HepG2 (cell line): ENCODE measurements at regions not wholly inside any gene's neighbourhood (a gene's known extent, or its start where the extent isn't known, plus 50 kb on each side); places are given as distances from the start of the nearest gene placed in this dataset.

ENCODE experiments used
- ATAC-seq: fragments of 200-7000 bp; cut with Tn5 transposase; 3 replicates; pipeline ENCODE4 v1.9.1; 2020; ENCODE audit warnings: mild to moderate bottlenecking, moderate library complexity
- BruUV-seq: library from RNA; stranded (reverse); fragments of 400-500 nt; replicated peaks from 2 replicates; lab custom pipeline; 2021; lab: Mats Ljungman, UMichigan
- CTCF ChIA-PET: fragments of 300-600 bp; formaldehyde crosslinking; extraction: SDS; loops from one replicate; lab custom pipeline; 2021; ENCODE audit warnings: low total read pairs, inconsistent platforms, low intra/inter-chr PET ratio; lab: Yijun Ruan, JAX
- POLR2A ChIA-PET: fragments of 350-600 bp; sonication (Branson Sonifier 250); formaldehyde crosslinking; loops from one replicate; lab custom pipeline; 2020; ENCODE audit warnings: antibody characterized with exemption, inconsistent platforms; lab: Yijun Ruan, JAX
- DNase-seq: peaks from one replicate; pipeline ENCODE4 v3.0.0-alpha.2; 2015; ENCODE audit warnings: low spot score
- FAIRE-seq: peaks from 3 replicates; lab custom pipeline; 2011; peaks lifted over from hg19 to GRCh38; lab: Jason Lieb, UNC
- H2AFZ ChIP-seq: one replicate; pipeline ENCODE4 v1.6.1; 2011; ENCODE audit warnings: low read length, inconsistent platforms
- H3K27ac ChIP-seq: fragments of 300-600 bp; 3 replicates; pipeline ENCODE4 v1.8.0; 2011; ENCODE audit warnings: mixed run types, mild to moderate bottlenecking, mixed read lengths, low read length, inconsistent platforms; ENCODE audit not compliant: insufficient read depth; ENCODE audit errors: extremely low read length
- H3K27me3 ChIP-seq, 2 experiments: fragments of 200-600 bp in 1 of 2; 2 replicates in 1 of 2; 3 replicates in 1 of 2; pipeline versions ENCODE4 v1.6.0 to v1.8.0; 2011; ENCODE audit warnings: low read length in 2 of 2, mild to moderate bottlenecking in 2 of 2, moderate library complexity in 2 of 2, inconsistent platforms in 1 of 2; ENCODE audit not compliant: insufficient read depth in 2 of 2, control insufficient read depth in 1 of 2
- H3K36me3 ChIP-seq, 2 experiments: fragments of 200-600 bp in 1 of 2; replicated peaks in 1 of 2; 2 replicates in 1 of 2; 3 replicates in 1 of 2; pipeline versions ENCODE4 v1.5.1 to v1.8.0; 2011; ENCODE audit warnings: low read length in 2 of 2, inconsistent platforms in 1 of 2; ENCODE audit not compliant: insufficient read depth in 2 of 2, control insufficient read depth in 1 of 2
- H3K4me1 ChIP-seq: 2 replicates; pipeline ENCODE4 v1.5.1; 2012; ENCODE audit warnings: low read length, inconsistent platforms; ENCODE audit not compliant: insufficient read depth
- H3K4me2 ChIP-seq: 2 replicates; pipeline ENCODE4 v1.6.0; 2011; ENCODE audit warnings: low read depth, low read length, inconsistent platforms
- H3K4me3 ChIP-seq, 3 experiments: fragments of 200-600 bp in 1 of 3; sonication (generic), shearing (Covaris generic) in 1 of 3; replicated peaks in 1 of 3; 2 replicates each; pipeline ENCODE4 v1.5.1; 2011 to 2016; ENCODE audit warnings: low read length in 3 of 3, inconsistent platforms in 2 of 3, low read depth in 2 of 3, mild to moderate bottlenecking in 2 of 3, control low read depth in 1 of 3, mixed read lengths in 1 of 3; ENCODE audit not compliant: insufficient read depth in 1 of 3
- H3K79me2 ChIP-seq: one replicate; pipeline ENCODE4 v1.6.1; 2011; ENCODE audit warnings: low read length, inconsistent platforms; ENCODE audit not compliant: insufficient read depth
- H3K9ac ChIP-seq: 2 replicates; pipeline ENCODE4 v1.6.0; 2011; ENCODE audit warnings: mild to moderate bottlenecking, low read depth, low read length, inconsistent platforms; ENCODE audit not compliant: insufficient read depth
- H3K9me3 ChIP-seq: 2 replicates; pipeline ENCODE4 v1.5.1; 2012; ENCODE audit warnings: mild to moderate bottlenecking, low read length
- H4K20me1 ChIP-seq: 2 replicates; pipeline ENCODE4 v1.6.0; 2011; ENCODE audit warnings: inconsistent platforms, mild to moderate bottlenecking, low read length, moderate library complexity; ENCODE audit not compliant: insufficient read depth
- DNMT3B ChIP-seq: conservative IDR thresholded peaks from 2 replicates; pipeline ENCODE4 v1.6.1; 2016; ENCODE audit warnings: missing biosample characterization, control low read depth
- SP2 ChIP-seq: sonication (generic); formaldehyde crosslinking; IDR thresholded peaks from 2 replicates; pipeline ENCODE4 v1.5.1; 2020; ENCODE audit warnings: mild to moderate bottlenecking, missing genetic modification reagents
- USF2 ChIP-seq, 2 experiments: sonication (generic) in 1 of 2; formaldehyde crosslinking in 1 of 2; IDR thresholded peaks; 2 replicates each; pipeline versions ENCODE4 v1.5.1 to v1.6.1; 2011 to 2020; ENCODE audit warnings: borderline replicate concordance in 1 of 2, low read depth in 1 of 2, low read length in 1 of 2, mild to moderate bottlenecking in 1 of 2, missing genetic modification reagents in 1 of 2, moderate library complexity in 1 of 2
- WGBS: methylation state at CpG from one replicate; pipeline ENCODE4 v1.1.6; 2017; ENCODE audit warnings: low lambda C conversion rate; 5-methylcytosine and 5-hydroxymethylcytosine counted together
- in situ Hi-C: cut with HindIII; loops from 2 replicates; pipeline ENCODE4 v1.10.0; 2017; ENCODE audit warnings: low pct_unique_long_range_greater_than_20kb; ENCODE audit not compliant: extremely low pct_ligation_motif_present
- intact Hi-C: fragments of 100-400 bp; cut with micrococcal nuclease; formaldehyde crosslinking; loops from one replicate; pipeline ENCODE4 v1.10.0; 2022; ENCODE audit not compliant: unreplicated experiment
- TF ChIP-seq, protein P1 (sequence below): sonication (generic); formaldehyde crosslinking; conservative IDR thresholded peaks from 2 replicates; pipeline ENCODE4 v1.8.0; 2022; ENCODE audit warnings: mild to moderate bottlenecking, moderate library complexity, missing genetic modification reagents
- TF ChIP-seq, protein P2 (sequence below): sonication (generic); formaldehyde crosslinking; IDR thresholded peaks from 2 replicates; pipeline ENCODE4 v1.4.0; 2020; ENCODE audit warnings: mild to moderate bottlenecking, missing genetic modification reagents
- TF ChIP-seq, protein P3 (sequence below), 2 experiments: fragments of 450-650 bp in 1 of 2; sonication (generic) in 1 of 2; formaldehyde crosslinking; IDR thresholded peaks; 2 replicates each; pipeline versions ENCODE4 v1.5.0 to v1.8.0; 2020 to 2022; ENCODE audit warnings: mild to moderate bottlenecking in 1 of 2, missing genetic modification reagents in 1 of 2

- no peak for TF ChIP-seq USF2 (IDR thresholded peaks at IDR 0.05; ENCODE audit: low read depth, low read length)
- TF ChIP-seq USF2 (CRISPR knock-in tag; IDR thresholded peaks at IDR 0.05; ENCODE audit: borderline replicate concordance): no peak
Measured at GRCh38 chr9:12060811-12061210, 632.4 kb upstream of the TYRP1 start (continued).

GRCh38 chr9:12065050-12065449 lies 628.1 kb upstream of the TYRP1 start:
- no peak overlapping the region for H3K4me2 ChIP-seq
- TF ChIP-seq, protein P1, sequence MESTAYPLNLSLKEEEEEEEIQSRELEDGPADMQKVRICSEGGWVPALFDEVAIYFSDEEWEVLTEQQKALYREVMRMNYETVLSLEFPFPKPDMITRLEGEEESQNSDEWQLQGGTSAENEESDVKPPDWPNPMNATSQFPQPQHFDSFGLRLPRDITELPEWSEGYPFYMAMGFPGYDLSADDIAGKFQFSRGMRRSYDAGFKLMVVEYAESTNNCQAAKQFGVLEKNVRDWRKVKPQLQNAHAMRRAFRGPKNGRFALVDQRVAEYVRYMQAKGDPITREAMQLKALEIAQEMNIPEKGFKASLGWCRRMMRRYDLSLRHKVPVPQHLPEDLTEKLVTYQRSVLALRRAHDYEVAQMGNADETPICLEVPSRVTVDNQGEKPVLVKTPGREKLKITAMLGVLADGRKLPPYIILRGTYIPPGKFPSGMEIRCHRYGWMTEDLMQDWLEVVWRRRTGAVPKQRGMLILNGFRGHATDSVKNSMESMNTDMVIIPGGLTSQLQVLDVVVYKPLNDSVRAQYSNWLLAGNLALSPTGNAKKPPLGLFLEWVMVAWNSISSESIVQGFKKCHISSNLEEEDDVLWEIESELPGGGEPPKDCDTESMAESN (CRISPR knock-in tag): no peak
- no peak for TF ChIP-seq DNMT3B
- TF ChIP-seq, protein P2, sequence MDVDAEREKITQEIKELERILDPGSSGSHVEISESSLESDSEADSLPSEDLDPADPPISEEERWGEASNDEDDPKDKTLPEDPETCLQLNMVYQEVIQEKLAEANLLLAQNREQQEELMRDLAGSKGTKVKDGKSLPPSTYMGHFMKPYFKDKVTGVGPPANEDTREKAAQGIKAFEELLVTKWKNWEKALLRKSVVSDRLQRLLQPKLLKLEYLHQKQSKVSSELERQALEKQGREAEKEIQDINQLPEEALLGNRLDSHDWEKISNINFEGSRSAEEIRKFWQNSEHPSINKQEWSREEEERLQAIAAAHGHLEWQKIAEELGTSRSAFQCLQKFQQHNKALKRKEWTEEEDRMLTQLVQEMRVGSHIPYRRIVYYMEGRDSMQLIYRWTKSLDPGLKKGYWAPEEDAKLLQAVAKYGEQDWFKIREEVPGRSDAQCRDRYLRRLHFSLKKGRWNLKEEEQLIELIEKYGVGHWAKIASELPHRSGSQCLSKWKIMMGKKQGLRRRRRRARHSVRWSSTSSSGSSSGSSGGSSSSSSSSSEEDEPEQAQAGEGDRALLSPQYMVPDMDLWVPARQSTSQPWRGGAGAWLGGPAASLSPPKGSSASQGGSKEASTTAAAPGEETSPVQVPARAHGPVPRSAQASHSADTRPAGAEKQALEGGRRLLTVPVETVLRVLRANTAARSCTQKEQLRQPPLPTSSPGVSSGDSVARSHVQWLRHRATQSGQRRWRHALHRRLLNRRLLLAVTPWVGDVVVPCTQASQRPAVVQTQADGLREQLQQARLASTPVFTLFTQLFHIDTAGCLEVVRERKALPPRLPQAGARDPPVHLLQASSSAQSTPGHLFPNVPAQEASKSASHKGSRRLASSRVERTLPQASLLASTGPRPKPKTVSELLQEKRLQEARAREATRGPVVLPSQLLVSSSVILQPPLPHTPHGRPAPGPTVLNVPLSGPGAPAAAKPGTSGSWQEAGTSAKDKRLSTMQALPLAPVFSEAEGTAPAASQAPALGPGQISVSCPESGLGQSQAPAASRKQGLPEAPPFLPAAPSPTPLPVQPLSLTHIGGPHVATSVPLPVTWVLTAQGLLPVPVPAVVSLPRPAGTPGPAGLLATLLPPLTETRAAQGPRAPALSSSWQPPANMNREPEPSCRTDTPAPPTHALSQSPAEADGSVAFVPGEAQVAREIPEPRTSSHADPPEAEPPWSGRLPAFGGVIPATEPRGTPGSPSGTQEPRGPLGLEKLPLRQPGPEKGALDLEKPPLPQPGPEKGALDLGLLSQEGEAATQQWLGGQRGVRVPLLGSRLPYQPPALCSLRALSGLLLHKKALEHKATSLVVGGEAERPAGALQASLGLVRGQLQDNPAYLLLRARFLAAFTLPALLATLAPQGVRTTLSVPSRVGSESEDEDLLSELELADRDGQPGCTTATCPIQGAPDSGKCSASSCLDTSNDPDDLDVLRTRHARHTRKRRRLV: no peak
- TF ChIP-seq SP2 (CRISPR knock-in tag): no peak
- TF ChIP-seq, protein P3, sequence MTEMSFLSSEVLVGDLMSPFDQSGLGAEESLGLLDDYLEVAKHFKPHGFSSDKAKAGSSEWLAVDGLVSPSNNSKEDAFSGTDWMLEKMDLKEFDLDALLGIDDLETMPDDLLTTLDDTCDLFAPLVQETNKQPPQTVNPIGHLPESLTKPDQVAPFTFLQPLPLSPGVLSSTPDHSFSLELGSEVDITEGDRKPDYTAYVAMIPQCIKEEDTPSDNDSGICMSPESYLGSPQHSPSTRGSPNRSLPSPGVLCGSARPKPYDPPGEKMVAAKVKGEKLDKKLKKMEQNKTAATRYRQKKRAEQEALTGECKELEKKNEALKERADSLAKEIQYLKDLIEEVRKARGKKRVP (CRISPR knock-in tag; IDR thresholded peaks at IDR 0.05): no peak
- ATAC-seq (no peak), FAIRE-seq (no peak), DNase-seq (no peak)
- intact Hi-C loops: no loop called here
- no peaks in the 10 kb centered on the region for H4K20me1 ChIP-seq
- no peak overlapping the region for H3K9ac ChIP-seq
- no peaks in the 10 kb centered on the region for H3K36me3 ChIP-seq
- no peak overlapping the region for H2AFZ ChIP-seq
- no peaks in the 10 kb centered on the region for H3K27me3 ChIP-seq
- H3K79me2 ChIP-seq: no peaks in the 10 kb centered on the region
- 2% methylated on average over 3 of the region's 3 CpGs for WGBS
- in situ Hi-C loops: no loop called here
- no peak overlapping the region for H3K27ac ChIP-seq
- H3K4me3 ChIP-seq: no peak overlapping the region
- BruUV-seq: no TSS peak
- ChIA-PET POLR2A (no interaction called here), CTCF (no interaction called here)
- no peaks in the 10 kb centered on the region for H3K4me1 ChIP-seq
- H3K9me3 ChIP-seq: peaks cover 91% of the 10 kb centered on the region
